CD4-positive, alpha-beta T cell (primary cell): ENCODE measurements at regions not wholly inside any gene's neighbourhood (a gene's known extent, or its start where the extent isn't known, plus 50 kb on each side); places are given as distances from the start of the nearest gene placed in this dataset.

Source experiments
- ATAC-seq: fragments of 200-7000 bp; cut with Tn5 transposase; one replicate; pipeline ENCODE4 v1.10.0; 2022; ENCODE audit warnings: mild to moderate bottlenecking; ENCODE audit not compliant: poor library complexity
- CTCF ChIA-PET: fragments of 350-600 bp; sonication (Branson Sonifier 250); formaldehyde crosslinking; loops from one replicate; lab custom pipeline; 2021; ENCODE audit warnings: antibody characterized with exemption, inconsistent platforms; lab: Charles Lee
- POLR2A ChIA-PET: fragments of 350-600 bp; sonication (Branson Sonifier 250); formaldehyde crosslinking; loops from one replicate; lab custom pipeline; 2021; ENCODE audit warnings: antibody characterized with exemption, inconsistent platforms; lab: Charles Lee
- DNase-seq, 14 experiments: peaks; one replicate each; pipeline ENCODE4 v3.0.0-alpha.2; 2013 to 2020; ENCODE audit warnings: mixed read lengths in 2 of 14
- H3K27ac ChIP-seq, 2 donors: one replicate each; pipeline versions ENCODE4 v1.5.1 to v1.7.0; 2013; ENCODE audit warnings: low read length in 2 of 2, low read depth in 1 of 2, mild to moderate bottlenecking in 1 of 2
- H3K27me3 ChIP-seq, 2 experiments: 1 replicate in 1 of 2; 2 replicates in 1 of 2; pipeline versions ENCODE4 v1.6.1 to v1.7.0; 2013; ENCODE audit warnings: low read length in 2 of 2, control low read depth in 1 of 2, mild to moderate bottlenecking in 1 of 2, moderate library complexity in 1 of 2; ENCODE audit not compliant: insufficient read depth in 2 of 2, control insufficient read depth in 1 of 2
- H3K36me3 ChIP-seq: one replicate; pipeline ENCODE4 v1.6.1; 2013; ENCODE audit warnings: low read length, control low read depth; ENCODE audit not compliant: insufficient read depth
- H3K4me1 ChIP-seq: one replicate; pipeline ENCODE4 v1.6.1; 2013; ENCODE audit warnings: low read length, control low read depth; ENCODE audit not compliant: insufficient read depth
- H3K4me3 ChIP-seq: one replicate; pipeline ENCODE4 v1.5.1; 2013; ENCODE audit warnings: mild to moderate bottlenecking, low read length, moderate library complexity
- H3K9me3 ChIP-seq, 2 experiments: 1 replicate in 1 of 2; 2 replicates in 1 of 2; pipeline versions ENCODE4 v1.6.1 to v1.7.0; 2013; ENCODE audit warnings: low read length in 2 of 2, mild to moderate bottlenecking in 2 of 2, control low read depth in 1 of 2, moderate library complexity in 1 of 2; ENCODE audit not compliant: control insufficient read depth in 1 of 2, insufficient read depth in 1 of 2
- H3K27ac Mint-ChIP-seq: one replicate; pipeline ENCODE4 v1.8.0; 2020; ENCODE audit warnings: mixed read lengths
- H3K27me3 Mint-ChIP-seq: one replicate; pipeline ENCODE4 v1.8.0; 2021; ENCODE audit warnings: mixed read lengths
- H3K36me3 Mint-ChIP-seq: one replicate; pipeline ENCODE4 v1.8.0; 2021; ENCODE audit warnings: low read depth, mixed read lengths
- H3K4me1 Mint-ChIP-seq: one replicate; pipeline ENCODE4 v1.8.0; 2021; ENCODE audit warnings: low read depth, mixed read lengths
- H3K4me3 Mint-ChIP-seq: one replicate; pipeline ENCODE4 v1.8.0; 2020; ENCODE audit warnings: mild to moderate bottlenecking, mixed read lengths
- H3K9me3 Mint-ChIP-seq: one replicate; pipeline ENCODE4 v1.8.0; 2020; ENCODE audit warnings: mixed read lengths
- CTCF ChIP-seq: fragments of 200-600 bp; IDR thresholded peaks from one replicate; pipeline ENCODE4 v1.8.0; 2022; ENCODE audit warnings: antibody characterized with exemption, mild to moderate bottlenecking
- intact Hi-C, 2 experiments: fragments of 100-400 bp; cut with DNase I in 1 of 2; cut with micrococcal nuclease in 1 of 2; formaldehyde crosslinking; loops; one replicate each; pipeline versions ENCODE4 v1.15.1 to v1.9.0; 2023 to 2025; cut with DNase I, micrococcal nuclease

GRCh38 chr4:18880871-18881270, 859.3 kb upstream of the LCORL start:
- no peaks in the 10 kb centered on the region for H3K36me3 ChIP-seq
- Mint-ChIP-seq H3K27ac (no peak overlapping the region), H3K36me3 (no peaks in the 10 kb centered on the region), H3K4me3 (no peak overlapping the region), H3K9me3 (no peaks in the 10 kb centered on the region), H3K27me3 (no peaks in the 10 kb centered on the region), H3K4me1 (no peaks in the 10 kb centered on the region)
- H3K4me3 ChIP-seq: no peak overlapping the region
- no peak for DNase-seq
- H3K27me3 ChIP-seq: no peaks in the 10 kb centered on the region
- TF ChIP-seq CTCF: no peak
- CTCF ChIA-PET: no interaction called here
- intact Hi-C loops: no loop called here
- POLR2A ChIA-PET: no interaction called here
- no peaks in the 10 kb centered on the region for H3K9me3 ChIP-seq
- ATAC-seq: no peak
- H3K27ac ChIP-seq: no peak overlapping the region
- H3K4me1 ChIP-seq: no peaks in the 10 kb centered on the region

- no peak for DNase-seq
- Mint-ChIP-seq H3K27me3 (no peaks in the 10 kb centered on the region), H3K27ac (no peak overlapping the region), H3K4me3 (no peak overlapping the region), H3K36me3 (no peaks in the 10 kb centered on the region), H3K4me1 (no peaks in the 10 kb centered on the region), H3K9me3 (peaks cover 2% of the 10 kb centered on the region)
- TF ChIP-seq CTCF: no peak
- Histone ChIP-seq H3K4me3 (no peak overlapping the region), H3K27me3 (no peaks in the 10 kb centered on the region), H3K4me1 (no peaks in the 10 kb centered on the region), H3K9me3 (no peaks in the 10 kb centered on the region), H3K36me3 (no peaks in the 10 kb centered on the region), H3K27ac (no peak overlapping the region)
- no peak for ATAC-seq
- intact Hi-C loops: no loop called here
- ChIA-PET POLR2A (no interaction called here), CTCF (no interaction called here)
These were observed 857.0 kb upstream of the LCORL start for GRCh38 chr4:18878561-18878960.

GRCh38 chr4:18869166-18869565, 847.6 kb upstream of the LCORL start:
- Mint-ChIP-seq H3K27me3 (no peaks in the 10 kb centered on the region), H3K27ac (no peak overlapping the region), H3K4me1 (no peaks in the 10 kb centered on the region), H3K4me3 (no peak overlapping the region), H3K36me3 (no peaks in the 10 kb centered on the region), H3K9me3 (peaks cover 18% of the 10 kb centered on the region)
- Histone ChIP-seq H3K27ac (no peak overlapping the region), H3K36me3 (no peaks in the 10 kb centered on the region), H3K27me3 (no peaks in the 10 kb centered on the region), H3K4me3 (no peak overlapping the region), H3K9me3 (peaks cover 0 to 4% of the 10 kb centered on the region in 2 experiments), H3K4me1 (no peaks in the 10 kb centered on the region)
- intact Hi-C loops: no loop called here
- ChIA-PET POLR2A (no interaction called here), CTCF (no interaction called here)
- DNase-seq (no peak), ATAC-seq (no peak)
- TF ChIP-seq CTCF: no peak
